H1 (cell line): ENCODE measurements at regions not wholly inside any gene's neighbourhood (a gene's known extent, or its start where the extent isn't known, plus 50 kb on each side); places are given as distances from the start of the nearest gene placed in this dataset.

Source experiments
- POLR2A ChIP-seq, 2 experiments: IDR thresholded peaks; 1 replicate in 1 of 2; 2 replicates in 1 of 2; pipeline ENCODE4 v1.6.1; 2011; ENCODE audit warnings: low read depth in 2 of 2, low read length in 2 of 2, mild to moderate bottlenecking in 2 of 2; ENCODE audit errors: control extremely low read depth in 1 of 2
- SP2 ChIP-seq: IDR thresholded peaks from 2 replicates; pipeline ENCODE4 v1.6.1; 2012; ENCODE audit warnings: mild to moderate bottlenecking, low read length, inconsistent platforms
- TF ChIP-seq, protein P1 (sequence below), 3 experiments: IDR thresholded peaks; 1 replicate in 2 of 3; 2 replicates in 1 of 3; pipeline versions ENCODE4 v1.5.1 to v1.6.1; 2011; ENCODE audit warnings: low read length in 3 of 3, mild to moderate bottlenecking in 3 of 3, inconsistent platforms in 2 of 3, low read depth in 1 of 3, moderate library complexity in 1 of 3; ENCODE audit not compliant: insufficient read depth in 1 of 3; ENCODE audit errors: control extremely low read depth in 1 of 3

- TF ChIP-seq, protein P1, sequence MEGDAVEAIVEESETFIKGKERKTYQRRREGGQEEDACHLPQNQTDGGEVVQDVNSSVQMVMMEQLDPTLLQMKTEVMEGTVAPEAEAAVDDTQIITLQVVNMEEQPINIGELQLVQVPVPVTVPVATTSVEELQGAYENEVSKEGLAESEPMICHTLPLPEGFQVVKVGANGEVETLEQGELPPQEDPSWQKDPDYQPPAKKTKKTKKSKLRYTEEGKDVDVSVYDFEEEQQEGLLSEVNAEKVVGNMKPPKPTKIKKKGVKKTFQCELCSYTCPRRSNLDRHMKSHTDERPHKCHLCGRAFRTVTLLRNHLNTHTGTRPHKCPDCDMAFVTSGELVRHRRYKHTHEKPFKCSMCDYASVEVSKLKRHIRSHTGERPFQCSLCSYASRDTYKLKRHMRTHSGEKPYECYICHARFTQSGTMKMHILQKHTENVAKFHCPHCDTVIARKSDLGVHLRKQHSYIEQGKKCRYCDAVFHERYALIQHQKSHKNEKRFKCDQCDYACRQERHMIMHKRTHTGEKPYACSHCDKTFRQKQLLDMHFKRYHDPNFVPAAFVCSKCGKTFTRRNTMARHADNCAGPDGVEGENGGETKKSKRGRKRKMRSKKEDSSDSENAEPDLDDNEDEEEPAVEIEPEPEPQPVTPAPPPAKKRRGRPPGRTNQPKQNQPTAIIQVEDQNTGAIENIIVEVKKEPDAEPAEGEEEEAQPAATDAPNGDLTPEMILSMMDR (IDR thresholded peaks at IDR 0.05; ENCODE audit: control extremely low read depth in 1 of 3, insufficient read depth in 1 of 3, low read depth in 1 of 3, low read length in 3 of 3) = no peak
- no peak for TF ChIP-seq POLR2A (IDR thresholded peaks at IDR 0.05; ENCODE audit: control extremely low read depth in 1 of 2, low read depth in 2 of 2, low read length in 2 of 2)
- no peak for TF ChIP-seq SP2
Measured at GRCh38 chr4:123750044-123750443, 353.4 kb downstream of the SPRY1 start.
